ENCODE measurements at regions not wholly inside any gene's neighbourhood (a gene's known extent, or its start where the extent isn't known, plus 50 kb on each side); places are given as distances from the start of the nearest gene placed in this dataset.

DNA sequence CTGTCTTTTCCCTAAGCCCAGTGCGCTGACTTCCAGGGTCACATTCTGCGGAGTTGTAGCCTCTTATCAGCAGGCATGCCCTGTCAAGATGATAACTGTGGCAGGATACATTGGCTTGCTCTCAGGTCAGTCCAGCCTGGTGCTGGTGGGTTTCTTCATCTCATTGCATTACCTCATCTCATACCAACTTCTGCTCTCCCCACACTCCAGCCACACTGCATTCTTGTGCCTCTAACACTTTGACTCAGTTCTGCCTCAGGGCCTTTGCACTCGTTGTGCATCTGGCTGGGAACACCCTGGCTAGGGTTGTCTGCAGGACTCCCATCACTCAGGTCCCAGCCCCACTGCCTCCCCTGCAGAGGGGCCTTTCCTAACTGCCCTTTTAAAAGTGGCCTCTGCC lies 110.3 kb upstream of the BACH2 start:
- TF ChIP-seq, protein P1, sequence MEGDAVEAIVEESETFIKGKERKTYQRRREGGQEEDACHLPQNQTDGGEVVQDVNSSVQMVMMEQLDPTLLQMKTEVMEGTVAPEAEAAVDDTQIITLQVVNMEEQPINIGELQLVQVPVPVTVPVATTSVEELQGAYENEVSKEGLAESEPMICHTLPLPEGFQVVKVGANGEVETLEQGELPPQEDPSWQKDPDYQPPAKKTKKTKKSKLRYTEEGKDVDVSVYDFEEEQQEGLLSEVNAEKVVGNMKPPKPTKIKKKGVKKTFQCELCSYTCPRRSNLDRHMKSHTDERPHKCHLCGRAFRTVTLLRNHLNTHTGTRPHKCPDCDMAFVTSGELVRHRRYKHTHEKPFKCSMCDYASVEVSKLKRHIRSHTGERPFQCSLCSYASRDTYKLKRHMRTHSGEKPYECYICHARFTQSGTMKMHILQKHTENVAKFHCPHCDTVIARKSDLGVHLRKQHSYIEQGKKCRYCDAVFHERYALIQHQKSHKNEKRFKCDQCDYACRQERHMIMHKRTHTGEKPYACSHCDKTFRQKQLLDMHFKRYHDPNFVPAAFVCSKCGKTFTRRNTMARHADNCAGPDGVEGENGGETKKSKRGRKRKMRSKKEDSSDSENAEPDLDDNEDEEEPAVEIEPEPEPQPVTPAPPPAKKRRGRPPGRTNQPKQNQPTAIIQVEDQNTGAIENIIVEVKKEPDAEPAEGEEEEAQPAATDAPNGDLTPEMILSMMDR (IDR thresholded peaks at IDR 0.05; ENCODE audit: poor library complexity): no peak
- no peak for TF ChIP-seq EZH2 (IDR thresholded peaks at IDR 0.05; ENCODE audit: borderline replicate concordance)
- no peak for TF ChIP-seq EZH2phosphoT487 (IDR thresholded peaks at IDR 0.05; ENCODE audit: low read depth, severe bottlenecking, unreplicated experiment)

Data from hepatocyte (in vitro differentiated cells).